Chondrocyte (in vitro differentiated cells): ENCODE measurements at regions not wholly inside any gene's neighbourhood (a gene's known extent, or its start where the extent isn't known, plus 50 kb on each side); places are given as distances from the start of the nearest gene placed in this dataset.

Source experiments
- DNase-seq: peaks from one replicate; pipeline ENCODE4 v3.0.0; 2021; ENCODE audit warnings: mixed read lengths, low spot score
- H3K27ac Mint-ChIP-seq: one replicate; pipeline ENCODE4 v1.8.0; 2021; ENCODE audit warnings: mild to moderate bottlenecking, moderate library complexity, mixed read lengths; ENCODE audit not compliant: unreplicated experiment
- H3K27me3 Mint-ChIP-seq: 2 replicates; pipeline ENCODE4 v1.8.0; 2021; ENCODE audit warnings: low read depth, mixed read lengths
- H3K36me3 Mint-ChIP-seq: 2 replicates; pipeline ENCODE4 v1.8.0; 2021; ENCODE audit warnings: low read depth, mixed read lengths
- H3K4me1 Mint-ChIP-seq: 2 replicates; pipeline ENCODE4 v1.8.0; 2021; ENCODE audit warnings: low read depth, mild to moderate bottlenecking, mixed read lengths
- H3K4me3 Mint-ChIP-seq: one replicate; pipeline ENCODE4 v1.8.0; 2021; ENCODE audit warnings: mild to moderate bottlenecking, moderate library complexity, mixed read lengths; ENCODE audit not compliant: unreplicated experiment
- H3K9me3 Mint-ChIP-seq: 2 replicates; pipeline ENCODE4 v1.8.0; 2021; ENCODE audit warnings: low read depth, mixed read lengths
- CTCF ChIP-seq: fragments of 200-600 bp; sonication (generic); IDR thresholded peaks from 2 replicates; pipeline ENCODE4 v1.5.0; 2021; ENCODE audit warnings: antibody characterized with exemption, mild to moderate bottlenecking, moderate library complexity

- no peak overlapping the region for H3K27ac Mint-ChIP-seq
- no peak overlapping the region for H3K4me3 Mint-ChIP-seq
- DNase-seq: no peak
- H3K4me1 Mint-ChIP-seq: no peaks in the 10 kb centered on the region
- H3K36me3 Mint-ChIP-seq: peaks cover 2% of the 10 kb centered on the region
- no peak for TF ChIP-seq CTCF
- peaks cover 10% of the 10 kb centered on the region for H3K9me3 Mint-ChIP-seq
- peaks cover 1% of the 10 kb centered on the region for H3K27me3 Mint-ChIP-seq
These were observed 382.0 kb upstream of the ANO3 start for GRCh38 chr11:25949918-25950317.

- Mint-ChIP-seq H3K4me1 (no peaks in the 10 kb centered on the region), H3K36me3 (peaks cover 2% of the 10 kb centered on the region), H3K4me3 (no peak overlapping the region), H3K9me3 (peaks cover 10% of the 10 kb centered on the region), H3K27me3 (peaks cover 4% of the 10 kb centered on the region), H3K27ac (no peak overlapping the region)
- no peak for DNase-seq
- TF ChIP-seq CTCF: no peak
These were observed 378.9 kb upstream of the ANO3 start for GRCh38 chr11:25953006-25953405.

- DNase-seq: no peak
- no peaks in the 10 kb centered on the region for H3K9me3 Mint-ChIP-seq
- no peaks in the 10 kb centered on the region for H3K36me3 Mint-ChIP-seq
- H3K4me1 Mint-ChIP-seq: no peaks in the 10 kb centered on the region
- no peak overlapping the region for H3K4me3 Mint-ChIP-seq
- H3K27ac Mint-ChIP-seq: no peak overlapping the region
- no peak for TF ChIP-seq CTCF
- peaks cover 2% of the 10 kb centered on the region for H3K27me3 Mint-ChIP-seq
These were observed 373.9 kb upstream of the ANO3 start for GRCh38 chr11:25958045-25958444.

GRCh38 chr11:25961539-25961938 is 370.4 kb upstream of the ANO3 start:
- DNase-seq: no peak
- H3K4me1 Mint-ChIP-seq: no peaks in the 10 kb centered on the region
- H3K9me3 Mint-ChIP-seq: no peaks in the 10 kb centered on the region
- no peak overlapping the region for H3K27ac Mint-ChIP-seq
- no peaks in the 10 kb centered on the region for H3K36me3 Mint-ChIP-seq
- H3K4me3 Mint-ChIP-seq: no peak overlapping the region
- peak; percentile 40 for TF ChIP-seq CTCF
- peaks cover 2% of the 10 kb centered on the region for H3K27me3 Mint-ChIP-seq

- Mint-ChIP-seq H3K4me1 (no peaks in the 10 kb centered on the region), H3K27me3 (peaks cover 2% of the 10 kb centered on the region), H3K36me3 (no peaks in the 10 kb centered on the region), H3K27ac (no peak overlapping the region), H3K4me3 (no peak overlapping the region), H3K9me3 (no peaks in the 10 kb centered on the region)
- DNase-seq: no peak
- peak; percentile 44 for TF ChIP-seq CTCF
These were observed 361.0 kb upstream of the ANO3 start for GRCh38 chr11:25970726-25971508.
